WTC11 (cell line): ENCODE measurements at regions not wholly inside any gene's neighbourhood (a gene's known extent, or its start where the extent isn't known, plus 50 kb on each side); places are given as distances from the start of the nearest gene placed in this dataset.

Experiments
- ATAC-seq: fragments of 200-7000 bp; cut with Tn5 transposase; 2 replicates; pipeline ENCODE4 v1.10.0; 2021; ENCODE audit warnings: mild to moderate bottlenecking, moderate library complexity
- CTCF ChIA-PET: fragments of 300-600 bp; sonication (Branson Sonifier 250); formaldehyde crosslinking; loops from one replicate; lab custom pipeline; 2021; ENCODE audit warnings: antibody characterized with exemption; lab: Charles Lee
- POLR2A ChIA-PET: fragments of 350-600 bp; sonication (Branson Sonifier 250); formaldehyde crosslinking; loops from one replicate; lab custom pipeline; 2021; ENCODE audit warnings: antibody characterized with exemption; lab: Charles Lee
- DNase-seq: peaks from one replicate; pipeline ENCODE4 v3.0.0; 2021; ENCODE audit warnings: low spot score
- H3K27ac Mint-ChIP-seq: 2 replicates; pipeline ENCODE4 v1.8.0; 2021; ENCODE audit warnings: mixed read lengths
- H3K27me3 Mint-ChIP-seq: 2 replicates; pipeline ENCODE4 v1.8.0; 2021; ENCODE audit warnings: low read depth, mild to moderate bottlenecking, moderate library complexity, mixed read lengths
- H3K36me3 Mint-ChIP-seq: 2 replicates; pipeline ENCODE4 v1.8.0; 2021; ENCODE audit warnings: mixed read lengths
- H3K4me1 Mint-ChIP-seq: 2 replicates; pipeline ENCODE4 v1.8.0; 2022; ENCODE audit warnings: mixed read lengths
- H3K4me3 Mint-ChIP-seq: 2 replicates; pipeline ENCODE4 v1.8.0; 2021; ENCODE audit warnings: mild to moderate bottlenecking, moderate library complexity, mixed read lengths
- H3K9me3 Mint-ChIP-seq: 2 replicates; pipeline ENCODE4 v1.8.0; 2021; ENCODE audit warnings: mixed read lengths
- ATF1 ChIP-seq: sonication (generic); formaldehyde crosslinking; IDR thresholded peaks from 2 replicates; pipeline ENCODE4 v1.8.1; 2023; ENCODE audit warnings: mild to moderate bottlenecking, moderate library complexity, missing genetic modification reagents
- CBFB ChIP-seq: sonication (generic); formaldehyde crosslinking; IDR thresholded peaks from 2 replicates; pipeline ENCODE4 v1.8.1; 2022; ENCODE audit warnings: mild to moderate bottlenecking, low read depth, missing genetic modification reagents
- CREM ChIP-seq: sonication (generic); formaldehyde crosslinking; IDR thresholded peaks from 2 replicates; pipeline ENCODE4 v1.8.1; 2022; ENCODE audit warnings: mild to moderate bottlenecking, missing genetic modification reagents, moderate library complexity
- GRHL2 ChIP-seq: fragments of 250-450 bp; sonication (Bioruptor Pico); IDR thresholded peaks from 2 replicates; pipeline ENCODE4 v1.8.0; 2022; ENCODE audit warnings: mild to moderate bottlenecking, moderate library complexity; ENCODE audit not compliant: insufficient replicate concordance, severe bottlenecking
- KAT7 ChIP-seq: sonication (generic); formaldehyde crosslinking; IDR thresholded peaks from 2 replicates; pipeline ENCODE4 v1.8.1; 2023; ENCODE audit warnings: missing genetic modification reagents, mild to moderate bottlenecking, borderline replicate concordance
- MXD4 ChIP-seq: fragments of 250-450 bp; sonication (Bioruptor Pico); IDR thresholded peaks from 2 replicates; pipeline ENCODE4 v1.8.0; 2021; ENCODE audit warnings: mild to moderate bottlenecking, moderate library complexity, borderline replicate concordance
- MYBL2 ChIP-seq: sonication (generic); formaldehyde crosslinking; IDR thresholded peaks from 2 replicates; pipeline ENCODE4 v1.8.1; 2023; ENCODE audit warnings: mild to moderate bottlenecking, moderate library complexity, missing genetic modification reagents
- NFYB ChIP-seq: sonication (generic); formaldehyde crosslinking; conservative IDR thresholded peaks from 2 replicates; pipeline ENCODE4 v1.8.0; 2022; ENCODE audit warnings: low read depth, missing genetic modification reagents
- NR3C1 ChIP-seq: sonication (generic); formaldehyde crosslinking; conservative IDR thresholded peaks from 2 replicates; pipeline ENCODE4 v1.8.1; 2023; ENCODE audit warnings: low read depth, mild to moderate bottlenecking, missing genetic modification reagents
- RELA ChIP-seq: sonication (generic); formaldehyde crosslinking; IDR thresholded peaks from 2 replicates; pipeline ENCODE4 v1.8.1; 2022; ENCODE audit warnings: missing genetic modification reagents, mild to moderate bottlenecking, borderline replicate concordance
- RORB ChIP-seq: fragments of 250-450 bp; sonication (Bioruptor Pico); IDR thresholded peaks from 2 replicates; pipeline ENCODE4 v1.9.0; 2021; ENCODE audit warnings: mild to moderate bottlenecking
- ZBTB21 ChIP-seq: sonication (generic); formaldehyde crosslinking; IDR thresholded peaks from 2 replicates; pipeline ENCODE4 v1.8.1; 2023; ENCODE audit warnings: mild to moderate bottlenecking, missing genetic modification reagents, borderline replicate concordance
- ZNF121 ChIP-seq: sonication (generic); formaldehyde crosslinking; IDR thresholded peaks from 2 replicates; pipeline ENCODE4 v1.8.0; 2023; ENCODE audit warnings: missing genetic modification reagents
- ZNF219 ChIP-seq: sonication (generic); formaldehyde crosslinking; IDR thresholded peaks from 2 replicates; pipeline ENCODE4 v1.8.0; 2023; ENCODE audit warnings: missing genetic modification reagents, mild to moderate bottlenecking, borderline replicate concordance
- ZNF263 ChIP-seq: sonication (generic); formaldehyde crosslinking; IDR thresholded peaks from 2 replicates; pipeline ENCODE4 v1.8.1; 2022; ENCODE audit warnings: low read depth, mild to moderate bottlenecking, moderate library complexity, missing genetic modification reagents
- TF ChIP-seq, protein P1 (sequence below): sonication (generic); formaldehyde crosslinking; IDR thresholded peaks from 2 replicates; pipeline ENCODE4 v1.8.1; 2022; ENCODE audit warnings: mild to moderate bottlenecking, moderate library complexity, missing genetic modification reagents
- TF ChIP-seq, protein P2 (sequence below): sonication (generic); formaldehyde crosslinking; conservative IDR thresholded peaks from 2 replicates; pipeline ENCODE4 v1.8.1; 2022; ENCODE audit warnings: mild to moderate bottlenecking, missing genetic modification reagents
- TF ChIP-seq, protein P3 (sequence below): sonication (generic); formaldehyde crosslinking; IDR thresholded peaks from 2 replicates; pipeline ENCODE4 v1.8.1; 2023; ENCODE audit warnings: mild to moderate bottlenecking, missing genetic modification reagents, moderate library complexity
- TF ChIP-seq, protein P4 (sequence below): sonication (generic); formaldehyde crosslinking; IDR thresholded peaks from 2 replicates; pipeline ENCODE4 v1.8.1; 2022; ENCODE audit warnings: low read depth, missing genetic modification reagents, borderline replicate concordance
- TF ChIP-seq, protein P5 (sequence below): sonication (generic); formaldehyde crosslinking; IDR thresholded peaks from 2 replicates; pipeline ENCODE4 v1.8.0; 2022; ENCODE audit warnings: mild to moderate bottlenecking, missing genetic modification reagents
- TF ChIP-seq, protein P6 (sequence below): fragments of 250-450 bp; sonication (Bioruptor Pico); IDR thresholded peaks from 2 replicates; pipeline ENCODE4 v1.9.0; 2021; ENCODE audit warnings: mild to moderate bottlenecking
- TF ChIP-seq, protein P7 (sequence below): sonication (generic); formaldehyde crosslinking; IDR thresholded peaks from 2 replicates; pipeline ENCODE4 v1.8.1; 2023; ENCODE audit warnings: mild to moderate bottlenecking, missing genetic modification reagents, moderate library complexity
- TF ChIP-seq, protein P8 (sequence below): fragments of 250-450 bp; sonication (Bioruptor Pico); IDR thresholded peaks from 2 replicates; pipeline ENCODE4 v1.9.0; 2021; ENCODE audit warnings: moderate library complexity, mild to moderate bottlenecking, inconsistent platforms, borderline replicate concordance

DNA sequence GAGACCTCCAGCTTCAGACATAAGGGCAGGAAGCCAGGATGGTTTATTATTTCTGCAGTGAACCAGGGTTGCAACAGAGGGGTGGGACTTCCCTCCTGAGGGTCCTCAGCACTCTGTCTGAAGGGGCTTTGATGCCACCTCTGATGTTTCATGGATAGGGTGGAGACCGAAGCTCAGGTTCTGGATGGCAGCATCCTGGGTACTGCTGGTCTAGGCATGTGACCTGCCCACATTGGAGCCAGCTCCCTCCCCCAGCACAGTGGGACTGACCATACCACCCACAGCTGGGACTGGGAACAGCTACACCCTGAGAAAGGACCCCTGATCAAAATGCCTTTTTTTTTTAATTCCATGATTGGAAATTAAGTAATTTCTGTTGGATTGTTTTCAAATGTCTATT lies 355.2 kb downstream of the ZNF516 start:
- ATAC-seq (no peak), DNase-seq (no peak)
- no peaks in the 10 kb centered on the region; the same call in 1 of the 2 replicates for H3K4me1 Mint-ChIP-seq
- no peaks in the 10 kb centered on the region for H3K36me3 Mint-ChIP-seq
- H3K27ac Mint-ChIP-seq: no peak overlapping the region
- CTCF ChIA-PET: no interaction called here
- TF ChIP-seq MYBL2 (CRISPR knock-in tag): no peak
- TF ChIP-seq CREM (CRISPR knock-in tag): no peak
- TF ChIP-seq, protein P1, sequence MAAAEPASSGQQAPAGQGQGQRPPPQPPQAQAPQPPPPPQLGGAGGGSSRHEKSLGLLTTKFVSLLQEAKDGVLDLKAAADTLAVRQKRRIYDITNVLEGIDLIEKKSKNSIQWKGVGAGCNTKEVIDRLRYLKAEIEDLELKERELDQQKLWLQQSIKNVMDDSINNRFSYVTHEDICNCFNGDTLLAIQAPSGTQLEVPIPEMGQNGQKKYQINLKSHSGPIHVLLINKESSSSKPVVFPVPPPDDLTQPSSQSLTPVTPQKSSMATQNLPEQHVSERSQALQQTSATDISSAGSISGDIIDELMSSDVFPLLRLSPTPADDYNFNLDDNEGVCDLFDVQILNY (CRISPR knock-in tag): no peak
- no peak for TF ChIP-seq NR3C1 (CRISPR knock-in tag)
- TF ChIP-seq, protein P2, sequence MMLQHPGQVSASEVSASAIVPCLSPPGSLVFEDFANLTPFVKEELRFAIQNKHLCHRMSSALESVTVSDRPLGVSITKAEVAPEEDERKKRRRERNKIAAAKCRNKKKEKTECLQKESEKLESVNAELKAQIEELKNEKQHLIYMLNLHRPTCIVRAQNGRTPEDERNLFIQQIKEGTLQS (CRISPR knock-in tag): no peak
- no peak for TF ChIP-seq NFYB (CRISPR knock-in tag)
- TF ChIP-seq, protein P3, sequence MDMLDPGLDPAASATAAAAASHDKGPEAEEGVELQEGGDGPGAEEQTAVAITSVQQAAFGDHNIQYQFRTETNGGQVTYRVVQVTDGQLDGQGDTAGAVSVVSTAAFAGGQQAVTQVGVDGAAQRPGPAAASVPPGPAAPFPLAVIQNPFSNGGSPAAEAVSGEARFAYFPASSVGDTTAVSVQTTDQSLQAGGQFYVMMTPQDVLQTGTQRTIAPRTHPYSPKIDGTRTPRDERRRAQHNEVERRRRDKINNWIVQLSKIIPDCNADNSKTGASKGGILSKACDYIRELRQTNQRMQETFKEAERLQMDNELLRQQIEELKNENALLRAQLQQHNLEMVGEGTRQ: no peak
- TF ChIP-seq MXD4 (CRISPR knock-in tag): no peak
- TF ChIP-seq RELA (CRISPR knock-in tag): no peak
- TF ChIP-seq, protein P4, sequence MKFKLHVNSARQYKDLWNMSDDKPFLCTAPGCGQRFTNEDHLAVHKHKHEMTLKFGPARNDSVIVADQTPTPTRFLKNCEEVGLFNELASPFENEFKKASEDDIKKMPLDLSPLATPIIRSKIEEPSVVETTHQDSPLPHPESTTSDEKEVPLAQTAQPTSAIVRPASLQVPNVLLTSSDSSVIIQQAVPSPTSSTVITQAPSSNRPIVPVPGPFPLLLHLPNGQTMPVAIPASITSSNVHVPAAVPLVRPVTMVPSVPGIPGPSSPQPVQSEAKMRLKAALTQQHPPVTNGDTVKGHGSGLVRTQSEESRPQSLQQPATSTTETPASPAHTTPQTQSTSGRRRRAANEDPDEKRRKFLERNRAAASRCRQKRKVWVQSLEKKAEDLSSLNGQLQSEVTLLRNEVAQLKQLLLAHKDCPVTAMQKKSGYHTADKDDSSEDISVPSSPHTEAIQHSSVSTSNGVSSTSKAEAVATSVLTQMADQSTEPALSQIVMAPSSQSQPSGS (CRISPR knock-in tag): no peak
- TF ChIP-seq ZBTB21 (CRISPR knock-in tag): no peak
- TF ChIP-seq, protein P5, sequence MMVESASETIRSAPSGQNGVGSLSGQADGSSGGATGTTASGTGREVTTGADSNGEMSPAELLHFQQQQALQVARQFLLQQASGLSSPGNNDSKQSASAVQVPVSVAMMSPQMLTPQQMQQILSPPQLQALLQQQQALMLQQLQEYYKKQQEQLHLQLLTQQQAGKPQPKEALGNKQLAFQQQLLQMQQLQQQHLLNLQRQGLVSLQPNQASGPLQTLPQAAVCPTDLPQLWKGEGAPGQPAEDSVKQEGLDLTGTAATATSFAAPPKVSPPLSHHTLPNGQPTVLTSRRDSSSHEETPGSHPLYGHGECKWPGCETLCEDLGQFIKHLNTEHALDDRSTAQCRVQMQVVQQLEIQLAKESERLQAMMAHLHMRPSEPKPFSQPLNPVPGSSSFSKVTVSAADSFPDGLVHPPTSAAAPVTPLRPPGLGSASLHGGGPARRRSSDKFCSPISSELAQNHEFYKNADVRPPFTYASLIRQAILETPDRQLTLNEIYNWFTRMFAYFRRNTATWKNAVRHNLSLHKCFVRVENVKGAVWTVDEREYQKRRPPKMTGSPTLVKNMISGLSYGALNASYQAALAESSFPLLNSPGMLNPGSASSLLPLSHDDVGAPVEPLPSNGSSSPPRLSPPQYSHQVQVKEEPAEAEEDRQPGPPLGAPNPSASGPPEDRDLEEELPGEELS (CRISPR knock-in tag): no peak
- no peak for TF ChIP-seq ZNF263 (CRISPR knock-in tag)
- TF ChIP-seq GRHL2 (CRISPR knock-in tag): no peak
- TF ChIP-seq RORB (CRISPR knock-in tag): no peak
- TF ChIP-seq, protein P6, sequence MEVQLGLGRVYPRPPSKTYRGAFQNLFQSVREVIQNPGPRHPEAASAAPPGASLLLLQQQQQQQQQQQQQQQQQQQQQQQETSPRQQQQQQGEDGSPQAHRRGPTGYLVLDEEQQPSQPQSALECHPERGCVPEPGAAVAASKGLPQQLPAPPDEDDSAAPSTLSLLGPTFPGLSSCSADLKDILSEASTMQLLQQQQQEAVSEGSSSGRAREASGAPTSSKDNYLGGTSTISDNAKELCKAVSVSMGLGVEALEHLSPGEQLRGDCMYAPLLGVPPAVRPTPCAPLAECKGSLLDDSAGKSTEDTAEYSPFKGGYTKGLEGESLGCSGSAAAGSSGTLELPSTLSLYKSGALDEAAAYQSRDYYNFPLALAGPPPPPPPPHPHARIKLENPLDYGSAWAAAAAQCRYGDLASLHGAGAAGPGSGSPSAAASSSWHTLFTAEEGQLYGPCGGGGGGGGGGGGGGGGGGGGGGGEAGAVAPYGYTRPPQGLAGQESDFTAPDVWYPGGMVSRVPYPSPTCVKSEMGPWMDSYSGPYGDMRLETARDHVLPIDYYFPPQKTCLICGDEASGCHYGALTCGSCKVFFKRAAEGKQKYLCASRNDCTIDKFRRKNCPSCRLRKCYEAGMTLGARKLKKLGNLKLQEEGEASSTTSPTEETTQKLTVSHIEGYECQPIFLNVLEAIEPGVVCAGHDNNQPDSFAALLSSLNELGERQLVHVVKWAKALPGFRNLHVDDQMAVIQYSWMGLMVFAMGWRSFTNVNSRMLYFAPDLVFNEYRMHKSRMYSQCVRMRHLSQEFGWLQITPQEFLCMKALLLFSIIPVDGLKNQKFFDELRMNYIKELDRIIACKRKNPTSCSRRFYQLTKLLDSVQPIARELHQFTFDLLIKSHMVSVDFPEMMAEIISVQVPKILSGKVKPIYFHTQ (CRISPR knock-in tag): no peak
- H3K4me3 Mint-ChIP-seq: no peak overlapping the region
- POLR2A ChIA-PET: no interaction called here
- peaks cover 17% of the 10 kb centered on the region for H3K9me3 Mint-ChIP-seq
- H3K27me3 Mint-ChIP-seq: no peaks in the 10 kb centered on the region

DNA sequence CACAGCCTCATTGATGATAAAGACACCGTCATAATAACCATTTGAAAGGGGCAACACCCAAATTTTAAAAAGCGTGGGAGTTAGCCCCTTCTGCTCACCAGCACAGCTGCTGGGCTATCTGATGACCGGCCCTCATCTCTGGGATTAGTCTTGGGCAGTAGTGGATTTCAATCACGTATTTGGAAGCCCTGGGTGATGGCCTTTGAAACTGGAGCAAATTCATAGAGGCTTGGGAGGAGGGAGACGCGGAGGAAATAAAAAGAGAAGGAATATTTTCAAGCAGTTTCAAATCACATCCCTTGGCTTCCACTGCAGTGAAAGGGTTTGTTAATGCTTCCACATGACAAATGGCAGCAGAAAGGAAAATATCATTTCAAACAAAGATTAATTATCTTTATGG lies 357.8 kb downstream of the ZNF516 start:
- H3K4me3 Mint-ChIP-seq: no peak overlapping the region
- CTCF ChIA-PET: no interaction called here
- DNase-seq: no peak
- TF ChIP-seq KAT7 (CRISPR knock-in tag) (no peak), ZNF219 (no peak), ATF1 (no peak), ZNF121 (CRISPR knock-in tag) (no peak), CBFB (CRISPR knock-in tag) (no peak)
- TF ChIP-seq, protein P5 (CRISPR knock-in tag): no peak
- TF ChIP-seq, protein P7, sequence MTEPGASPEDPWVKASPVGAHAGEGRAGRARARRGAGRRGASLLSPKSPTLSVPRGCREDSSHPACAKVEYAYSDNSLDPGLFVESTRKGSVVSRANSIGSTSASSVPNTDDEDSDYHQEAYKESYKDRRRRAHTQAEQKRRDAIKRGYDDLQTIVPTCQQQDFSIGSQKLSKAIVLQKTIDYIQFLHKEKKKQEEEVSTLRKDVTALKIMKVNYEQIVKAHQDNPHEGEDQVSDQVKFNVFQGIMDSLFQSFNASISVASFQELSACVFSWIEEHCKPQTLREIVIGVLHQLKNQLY (CRISPR knock-in tag): no peak
- TF ChIP-seq, protein P2 (CRISPR knock-in tag): no peak
- TF ChIP-seq, protein P8, sequence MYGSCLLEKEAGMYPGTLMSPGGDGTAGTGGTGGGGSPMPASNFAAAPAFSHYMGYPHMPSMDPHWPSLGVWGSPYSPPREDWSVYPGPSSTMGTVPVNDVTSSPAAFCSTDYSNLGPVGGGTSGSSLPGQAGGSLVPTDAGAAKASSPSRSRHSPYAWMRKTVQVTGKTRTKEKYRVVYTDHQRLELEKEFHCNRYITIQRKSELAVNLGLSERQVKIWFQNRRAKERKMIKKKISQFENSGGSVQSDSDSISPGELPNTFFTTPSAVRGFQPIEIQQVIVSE (CRISPR knock-in tag): no peak

More for the DNA sequence above, 357.8 kb downstream of the ZNF516 start:
- Mint-ChIP-seq H3K9me3 (peaks cover 27% of the 10 kb centered on the region), H3K27ac (no peak overlapping the region), H3K4me1 (no peaks in the 10 kb centered on the region), H3K27me3 (no peaks in the 10 kb centered on the region), H3K36me3 (peaks cover 8% of the 10 kb centered on the region)
- POLR2A ChIA-PET: no interaction called here
- ATAC-seq: no peak
